GM21576 (cell line): ENCODE measurements at regions not wholly inside any gene's neighbourhood (a gene's known extent, or its start where the extent isn't known, plus 50 kb on each side); places are given as distances from the start of the nearest gene placed in this dataset.
"Not testable (repeated sequence)": the region's sequence is repeated elsewhere in the genome, so short reads cannot be mapped to it uniquely, and the experiment has no call there.

Experiments used
- ATAC-seq: cut with Tn5 transposase; IDR thresholded peaks from one replicate; pipeline ENCODE4 v1.9.1; 2021; ENCODE audit warnings: mild to moderate bottlenecking, moderate library complexity; ENCODE audit not compliant: unreplicated experiment

DNA sequence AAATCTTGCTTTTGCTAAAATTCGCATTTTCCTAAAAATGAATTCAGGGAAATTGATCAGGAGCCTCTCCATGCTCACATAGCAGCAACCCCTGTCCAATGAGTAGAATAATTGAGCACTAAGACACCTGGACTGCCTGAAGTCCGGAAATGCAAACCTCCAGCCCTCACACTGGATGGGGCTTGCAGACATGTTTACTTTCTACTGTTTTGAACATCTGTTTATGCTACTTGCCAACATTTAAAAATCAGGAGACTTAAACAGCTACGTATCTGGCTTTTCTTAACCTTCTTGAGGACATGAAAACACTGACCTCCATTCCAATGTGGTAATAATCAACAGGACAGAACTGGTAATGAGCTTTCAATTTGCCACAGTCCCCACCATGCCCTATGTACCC lies 184.4 kb downstream of the SHOX2 start:
- ATAC-seq, result no peak

DNA sequence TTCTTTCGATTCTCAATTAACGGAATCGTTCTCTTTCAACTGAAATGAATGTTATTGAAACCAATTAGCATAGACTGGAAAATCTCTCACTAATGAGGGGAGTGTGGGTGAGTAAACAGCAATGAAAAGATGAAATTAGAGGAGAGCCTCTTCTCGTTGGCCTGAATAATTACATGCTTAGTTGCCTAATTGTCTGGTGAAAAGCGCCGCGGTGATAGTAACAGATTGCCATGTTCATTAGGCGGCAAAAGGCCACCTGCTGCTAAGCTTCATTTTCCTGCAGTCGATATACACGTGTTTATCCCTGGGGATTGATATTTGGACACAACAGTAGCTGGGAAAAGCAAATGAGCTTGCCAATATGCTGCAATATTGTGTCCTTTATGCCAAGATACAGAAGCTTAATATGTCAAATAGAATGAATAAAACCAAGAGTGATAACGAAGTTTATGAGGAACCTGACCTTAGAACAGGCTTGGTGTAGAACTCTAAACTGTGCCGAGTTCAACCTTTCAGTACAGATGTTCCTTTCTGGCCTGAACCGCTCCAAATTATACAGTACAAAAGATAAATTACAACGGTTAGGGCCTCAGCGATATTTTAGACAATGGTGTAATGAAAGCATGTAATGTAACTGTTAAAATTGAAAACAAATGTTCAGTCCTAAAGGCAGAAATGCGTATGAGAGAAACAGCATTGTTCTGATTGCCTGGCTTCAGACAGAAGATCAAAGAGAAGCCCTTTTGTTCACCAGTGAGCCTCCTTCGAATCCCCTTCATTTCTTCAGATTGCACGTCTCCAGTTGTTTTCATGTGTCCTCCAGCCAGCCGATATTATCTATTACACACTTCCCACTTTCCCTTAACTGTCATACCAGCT lies 185.2 kb downstream of the SHOX2 start:
- no peak for ATAC-seq

DNA sequence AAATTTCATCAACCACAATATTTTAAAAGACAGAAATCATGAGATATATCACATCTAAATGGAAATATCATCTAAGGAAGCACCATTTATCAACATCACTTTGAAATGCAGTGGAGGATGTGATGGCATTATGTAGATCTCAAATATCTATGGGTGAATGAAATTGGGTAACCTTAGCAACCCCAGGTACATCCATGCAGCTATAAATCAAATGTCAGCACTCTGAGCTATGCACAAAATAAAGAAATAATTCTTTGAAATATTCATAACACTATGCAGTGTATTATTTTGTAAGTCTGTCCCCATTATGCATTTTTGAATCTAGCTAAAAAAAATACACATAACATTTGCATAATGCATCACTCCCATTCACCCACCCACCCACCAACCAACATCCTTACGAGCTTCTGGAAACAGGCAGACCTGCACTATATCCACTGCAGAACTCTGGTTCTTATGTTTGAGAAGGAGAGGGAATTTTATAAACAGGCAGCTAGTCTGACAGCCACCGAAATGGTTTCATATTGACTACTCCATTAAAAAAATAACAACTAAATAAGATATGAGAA lies 186.8 kb downstream of the SHOX2 start:
- ATAC-seq, result no peak

- no peak for ATAC-seq
Observed at GRCh38 chr3:157918402-157918801, 187.8 kb downstream of the SHOX2 start.

DNA sequence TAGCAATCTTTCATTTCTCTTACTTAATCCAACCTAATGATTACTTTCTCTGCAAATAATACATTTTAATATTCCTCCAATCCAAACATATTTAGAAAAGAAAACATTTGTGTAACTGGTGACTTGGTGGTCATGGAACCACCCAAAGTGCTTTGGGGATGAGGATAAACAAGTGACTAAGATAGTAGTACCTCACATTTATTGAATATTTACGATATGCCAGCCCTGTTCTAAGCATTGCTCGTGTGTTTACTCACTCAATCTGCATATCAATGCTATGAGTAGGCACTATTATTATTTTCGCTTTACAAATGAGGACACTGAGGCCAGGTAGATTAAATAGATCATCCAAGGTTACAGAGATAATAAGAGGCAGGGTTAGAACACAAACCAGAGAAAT lies 189.5 kb downstream of the SHOX2 start:
- no peak for ATAC-seq

GRCh38 chr3:157914882-157915281 lies 191.3 kb downstream of the SHOX2 start:
- no peak for ATAC-seq

DNA sequence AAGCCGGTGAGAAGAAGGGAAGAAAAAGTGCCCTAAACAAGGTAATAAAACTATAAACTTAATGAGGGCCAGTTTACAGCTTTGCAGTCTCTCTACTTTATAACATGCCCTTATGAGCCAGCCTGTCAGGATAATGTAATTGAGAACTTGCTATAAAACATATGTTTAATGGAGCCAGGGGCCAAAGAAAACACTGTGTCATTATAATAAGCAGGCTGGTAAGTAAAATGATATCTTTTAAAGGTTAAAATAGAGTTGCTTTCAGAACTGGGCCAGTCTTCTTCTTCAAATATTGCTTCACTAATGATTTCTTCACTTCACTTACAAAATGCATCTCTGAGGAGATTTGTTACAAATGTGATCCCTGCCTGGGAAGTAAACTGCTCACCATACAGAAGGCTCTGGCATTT lies 192.5 kb downstream of the SHOX2 start:
- ATAC-seq, result no peak

GRCh38 chr3:157912514-157913451 lies 193.4 kb downstream of the SHOX2 start:
- no peak for ATAC-seq

DNA sequence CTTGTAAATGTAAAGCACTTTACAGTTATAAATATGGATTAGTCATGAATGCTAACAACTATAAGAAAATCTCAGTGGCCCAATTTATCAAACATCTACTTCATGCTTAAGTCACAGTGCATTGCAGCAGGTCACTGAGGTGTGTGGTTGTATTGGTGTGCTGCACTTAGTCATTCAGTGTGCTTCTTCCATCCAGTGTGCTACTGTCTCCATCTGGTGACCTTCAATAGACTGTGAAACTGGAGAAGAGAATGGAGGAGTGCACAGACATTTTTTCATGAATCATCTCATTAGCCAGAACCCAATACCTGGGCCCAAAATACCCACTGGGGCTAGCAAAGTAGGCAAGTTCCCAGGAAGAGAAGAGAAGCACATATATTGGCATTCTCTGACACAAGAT lies 199.6 kb downstream of the SHOX2 start:
- ATAC-seq, result no peak

- no peak for ATAC-seq
Observed at GRCh38 chr3:157905885-157906284, 200.3 kb downstream of the SHOX2 start.

GRCh38 chr3:157902680-157903079 lies 203.5 kb downstream of the SHOX2 start:
- not testable (repeated sequence) for ATAC-seq

DNA sequence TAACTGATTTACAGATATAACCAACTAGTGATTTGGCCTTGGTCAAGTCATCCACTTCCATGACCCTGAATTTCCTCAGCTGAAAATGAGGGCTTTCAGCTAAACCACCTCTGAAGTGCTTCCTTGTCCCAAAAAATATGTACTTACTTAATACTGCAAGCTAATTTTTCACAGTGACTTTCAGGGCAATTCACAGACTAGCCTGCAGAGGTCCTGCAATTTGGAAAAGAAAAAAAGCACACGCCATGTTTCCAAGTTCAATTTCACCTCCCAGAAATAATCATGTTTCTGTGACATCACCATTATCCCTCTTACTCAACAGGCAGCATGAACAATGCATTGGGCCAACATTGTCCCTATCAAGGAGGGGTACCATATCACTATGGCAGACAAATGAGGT lies 218.2 kb downstream of the SHOX2 start:
- no peak for ATAC-seq

- ATAC-seq, result no peak
Observed at GRCh38 chr3:157876556-157876955, 229.7 kb downstream of the SHOX2 start.

DNA sequence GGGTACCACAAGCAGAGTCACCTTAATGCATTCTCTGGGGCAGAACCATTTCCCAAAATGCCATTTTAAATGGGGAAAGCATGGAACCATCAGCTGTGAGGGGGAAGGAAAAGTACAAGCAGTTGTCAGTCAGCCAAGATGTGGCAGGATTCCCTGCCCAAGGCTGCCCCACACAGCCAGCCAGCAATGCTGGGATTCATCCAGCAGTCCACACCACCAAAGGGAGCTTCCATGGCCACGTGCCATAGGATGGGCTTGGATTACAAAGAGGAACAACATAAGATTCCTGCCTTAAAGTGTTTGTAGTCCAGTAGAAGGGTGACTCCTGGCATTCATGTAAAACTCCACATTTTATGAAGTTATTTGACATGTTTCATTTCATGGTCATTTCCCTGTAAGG lies 233.3 kb downstream of the SHOX2 start:
- ATAC-seq, result no peak

DNA sequence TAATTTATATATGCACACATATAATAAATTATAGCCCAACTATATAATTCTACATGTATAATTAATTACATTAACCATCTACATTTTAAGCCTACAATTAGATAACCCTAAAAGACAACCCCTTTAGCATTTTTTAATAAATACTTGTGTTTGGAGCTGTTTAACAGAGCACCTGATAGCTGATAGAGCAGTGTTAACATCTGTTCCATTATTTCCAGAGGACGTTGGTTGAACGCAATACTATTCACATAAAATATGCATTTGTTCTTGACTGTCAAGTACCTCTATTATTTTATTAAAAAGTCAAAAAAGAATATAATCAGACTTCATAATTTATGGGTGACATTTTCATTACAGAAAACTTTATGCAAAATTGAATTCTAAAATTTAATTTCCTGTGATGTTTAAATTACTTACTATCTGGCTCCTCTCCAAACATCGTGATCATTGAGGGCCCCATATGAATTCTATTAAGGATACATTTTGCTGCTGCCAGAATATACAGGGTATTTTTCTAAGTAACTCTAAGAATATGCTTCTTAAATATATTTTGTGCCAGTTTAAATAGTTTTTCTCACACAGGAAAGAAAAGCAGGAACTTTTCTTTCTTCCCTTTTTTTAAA lies 234.3 kb downstream of the SHOX2 start:
- no peak for ATAC-seq

GRCh38 chr3:157871248-157871647 lies 235.0 kb downstream of the SHOX2 start:
- ATAC-seq, result no peak

DNA sequence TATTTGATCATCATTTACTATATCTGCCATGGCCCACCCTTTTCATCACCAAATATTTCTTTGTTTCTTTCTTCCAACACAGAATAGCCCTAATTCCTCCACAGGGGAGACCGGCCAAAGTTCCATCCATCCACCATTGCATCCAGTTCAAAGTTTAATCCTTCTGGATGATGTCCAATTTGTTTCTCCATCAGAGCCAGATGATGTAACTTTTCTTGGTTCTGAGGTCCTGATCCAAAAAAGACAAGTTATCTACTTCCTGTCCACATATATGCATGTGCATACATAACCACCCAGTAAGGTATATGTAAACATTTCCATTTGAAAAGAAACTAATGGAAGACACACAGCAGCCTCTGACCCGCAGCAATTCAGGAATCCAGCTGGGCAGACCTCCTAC lies 237.3 kb downstream of the SHOX2 start:
- no peak for ATAC-seq

GRCh38 chr3:157868196-157868595 lies 238.0 kb downstream of the SHOX2 start:
- no peak for ATAC-seq

DNA sequence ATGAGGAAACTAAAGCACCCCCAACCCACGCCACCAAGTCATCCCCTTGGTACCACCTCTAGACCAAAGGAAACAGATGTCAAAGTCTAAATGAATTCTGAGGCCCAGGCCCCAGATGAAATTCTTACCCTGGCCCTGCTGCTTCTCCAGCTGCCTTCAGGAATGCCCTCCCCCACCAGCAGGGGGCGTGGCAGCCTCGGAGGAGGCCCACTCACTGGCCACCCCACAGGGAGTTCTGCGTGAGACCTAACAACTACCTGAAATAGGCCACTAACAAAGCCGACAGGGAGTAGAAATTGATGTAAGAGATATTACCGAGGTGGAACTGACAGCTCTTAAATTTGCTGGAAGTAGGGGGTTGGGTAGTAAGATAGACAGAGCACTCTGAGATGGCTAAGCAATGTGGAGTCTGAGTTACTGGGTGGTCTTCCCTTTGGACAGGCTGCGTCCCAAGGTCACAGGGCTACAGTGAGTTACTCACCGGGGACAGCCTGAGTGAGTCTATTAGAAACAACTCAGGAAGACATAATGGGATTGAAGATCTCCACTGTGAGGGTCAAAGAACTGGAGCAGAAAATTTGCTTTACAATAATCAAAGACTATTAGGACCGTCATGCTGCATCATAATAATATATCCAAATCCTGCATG lies 240.7 kb downstream of the SHOX2 start:
- peak; percentile 88 for ATAC-seq

- no peak for ATAC-seq
Observed at GRCh38 chr3:157861076-157861765, 245.0 kb downstream of the SHOX2 start.
